H1 (cell line): ENCODE measurements at regions not wholly inside any gene's neighbourhood (a gene's known extent, or its start where the extent isn't known, plus 50 kb on each side); places are given as distances from the start of the nearest gene placed in this dataset.

Experiments used
- CTCF ChIA-PET: fragments of 300-600 bp; sonication (Branson Sonifier 250); formaldehyde crosslinking; loops from one replicate; lab custom pipeline; 2021; ENCODE audit not compliant: partially characterized antibody; lab: Charles Lee
- POLR2A ChIA-PET: fragments of 300-600 bp; sonication (Branson Sonifier 250); formaldehyde crosslinking; loops from one replicate; lab custom pipeline; 2021; ENCODE audit warnings: inconsistent platforms; ENCODE audit not compliant: partially characterized antibody; lab: Charles Lee
- DNase-seq, 2 experiments: peaks; one replicate each; pipeline versions ENCODE4 v3.0.0 to v3.0.0-alpha.2; 2010 to 2022; ENCODE audit warnings: low spot score in 2 of 2, low read depth in 1 of 2, mixed read lengths in 1 of 2
- FAIRE-seq: peaks from 2 replicates; lab custom pipeline; 2011; peaks lifted over from hg19 to GRCh38; lab: Jason Lieb, UNC
- H2AFZ ChIP-seq: 2 replicates; pipeline ENCODE4 v1.8.1; 2012; ENCODE audit warnings: low read length, inconsistent platforms
- H2AK5ac ChIP-seq: 2 replicates; pipeline ENCODE4 v1.6.1; 2013; ENCODE audit warnings: low read depth, low read length
- H2BK120ac ChIP-seq: replicated peaks from 2 replicates; pipeline ENCODE3; 2013; ENCODE audit warnings: low read depth, low read length, inconsistent platforms
- H2BK12ac ChIP-seq: 2 replicates; pipeline ENCODE4 v1.6.1; 2013; ENCODE audit warnings: low read depth, low read length
- H2BK15ac ChIP-seq: 2 replicates; pipeline ENCODE4 v1.6.1; 2013; ENCODE audit warnings: low read length
- H2BK20ac ChIP-seq: 2 replicates; pipeline ENCODE4 v1.6.1; 2013; ENCODE audit warnings: low read length
- H2BK5ac ChIP-seq: 2 replicates; pipeline ENCODE4 v1.6.1; 2013; ENCODE audit warnings: low read depth, low read length
- H3K14ac ChIP-seq: 2 replicates; pipeline ENCODE4 v1.6.1; 2013; ENCODE audit warnings: inconsistent platforms; ENCODE audit not compliant: insufficient read length
- H3K18ac ChIP-seq: 2 replicates; pipeline ENCODE4 v1.6.1; 2013; ENCODE audit warnings: low read length; ENCODE audit errors: extremely low read depth
- H3K23ac ChIP-seq: 2 replicates; pipeline ENCODE4 v1.6.1; 2013; ENCODE audit warnings: inconsistent platforms; ENCODE audit not compliant: insufficient read length
- H3K23me2 ChIP-seq: 2 replicates; pipeline ENCODE4 v1.6.1; 2013; ENCODE audit warnings: low read depth, low read length
- H3K27ac ChIP-seq: 2 replicates; pipeline ENCODE4 v1.6.1; 2011; ENCODE audit warnings: low read depth, low read length, inconsistent platforms
- H3K27me3 ChIP-seq, 4 experiments: replicated peaks in 1 of 4; 1 replicate in 1 of 4; 2 replicates in 3 of 4; pipeline versions ENCODE4 v1.6.1 to v1.8.1; 2011 to 2013; ENCODE audit warnings: low read length in 3 of 4, mild to moderate bottlenecking in 3 of 4, inconsistent platforms in 2 of 4, mixed read lengths in 2 of 4, moderate library complexity in 1 of 4; ENCODE audit not compliant: control insufficient read depth in 3 of 4, insufficient read depth in 3 of 4; ENCODE audit errors: extremely low read depth in 1 of 4
- H3K36me3 ChIP-seq, 4 experiments: 2 replicates each; pipeline versions ENCODE4 v1.6.1 to v1.8.1; 2011 to 2013; ENCODE audit warnings: mild to moderate bottlenecking in 4 of 4, low read length in 3 of 4, moderate library complexity in 2 of 4, control low read depth in 1 of 4, inconsistent platforms in 1 of 4; ENCODE audit not compliant: insufficient read depth in 4 of 4, control insufficient read depth in 2 of 4
- H3K4ac ChIP-seq: replicated peaks from 2 replicates; pipeline ENCODE3; 2013; ENCODE audit warnings: low read length, low read depth, mixed read lengths, inconsistent platforms; ENCODE audit not compliant: insufficient read length
- H3K4me1 ChIP-seq, 4 experiments: replicated peaks in 1 of 4; 1 replicate in 1 of 4; 2 replicates in 3 of 4; pipeline versions ENCODE4 v1.6.1 to v1.8.1; 2011 to 2013; ENCODE audit warnings: low read length in 3 of 4, inconsistent platforms in 2 of 4, mixed read lengths in 1 of 4; ENCODE audit not compliant: insufficient read depth in 4 of 4, control insufficient read depth in 3 of 4
- H3K4me2 ChIP-seq, 2 experiments: 2 replicates each; pipeline versions ENCODE4 v1.6.1 to v1.8.1; 2011 to 2013; ENCODE audit warnings: low read depth in 2 of 2, low read length in 2 of 2, control low read depth in 1 of 2, inconsistent platforms in 1 of 2, mild to moderate bottlenecking in 1 of 2; ENCODE audit not compliant: insufficient read depth in 1 of 2
- H3K4me3 ChIP-seq, 4 experiments: fragments of 200-600, 300-600 bp in 1 of 4; sonication (generic), shearing (Covaris generic), sonication (Bioruptor Twin) in 1 of 4; 2 replicates each; pipeline versions ENCODE4 v1.5.1 to v1.8.1; 2011 to 2016; ENCODE audit warnings: low read length in 4 of 4, low read depth in 3 of 4, control low read depth in 2 of 4, inconsistent platforms in 2 of 4, mild to moderate bottlenecking in 2 of 4, mixed read lengths in 1 of 4, moderate library complexity in 1 of 4; ENCODE audit not compliant: insufficient read depth in 2 of 4; ENCODE audit errors: extremely low read depth in 1 of 4
- H3K56ac ChIP-seq: replicated peaks from 2 replicates; pipeline ENCODE3; 2013; ENCODE audit warnings: low read depth, mild to moderate bottlenecking, mixed read lengths, low read length, inconsistent platforms; ENCODE audit not compliant: insufficient read length
- H3K79me1 ChIP-seq: 2 replicates; pipeline ENCODE4 v1.6.1; 2013; ENCODE audit warnings: low read depth, low read length, control low read depth
- H3K79me2 ChIP-seq, 2 experiments: 2 replicates each; pipeline versions ENCODE4 v1.6.1 to v1.8.1; 2012 to 2013; ENCODE audit warnings: low read length in 2 of 2, mild to moderate bottlenecking in 2 of 2, inconsistent platforms in 1 of 2; ENCODE audit not compliant: insufficient read depth in 2 of 2, control insufficient read depth in 1 of 2
- H3K9ac ChIP-seq, 4 experiments: replicated peaks in 1 of 4; 1 replicate in 1 of 4; 2 replicates in 3 of 4; pipeline versions ENCODE4 v1.6.1 to v1.8.1; 2011 to 2013; ENCODE audit warnings: low read depth in 3 of 4, low read length in 3 of 4, control low read depth in 2 of 4, mild to moderate bottlenecking in 2 of 4, moderate library complexity in 2 of 4, inconsistent platforms in 1 of 4; ENCODE audit errors: extremely low read depth in 1 of 4
- H3K9me3 ChIP-seq, 2 experiments: 2 replicates each; pipeline versions ENCODE4 v1.6.1 to v1.8.1; 2012 to 2013; ENCODE audit warnings: mild to moderate bottlenecking in 2 of 2, moderate library complexity in 2 of 2, control low read depth in 1 of 2, inconsistent platforms in 1 of 2, low read depth in 1 of 2, low read length in 1 of 2, mixed read lengths in 1 of 2; ENCODE audit not compliant: insufficient read depth in 2 of 2
- H4K20me1 ChIP-seq, 2 experiments: replicated peaks in 1 of 2; 2 replicates each; pipeline versions ENCODE3 to v1.8.1; 2011 to 2013; ENCODE audit warnings: inconsistent platforms in 2 of 2, low read length in 2 of 2, mild to moderate bottlenecking in 1 of 2; ENCODE audit not compliant: insufficient read depth in 2 of 2, control insufficient read depth in 1 of 2
- H4K5ac ChIP-seq: 2 replicates; pipeline ENCODE4 v1.6.1; 2013; ENCODE audit warnings: low read length, low read depth, mixed read lengths, inconsistent platforms; ENCODE audit not compliant: insufficient read length
- H4K8ac ChIP-seq: 2 replicates; pipeline ENCODE4 v1.8.0; 2013; ENCODE audit warnings: mild to moderate bottlenecking, moderate library complexity, low read length, inconsistent platforms; ENCODE audit not compliant: insufficient read depth; ENCODE audit errors: extremely low read depth
- H4K91ac ChIP-seq: replicated peaks from 2 replicates; pipeline ENCODE3; 2013; ENCODE audit warnings: low read length, mixed read lengths, inconsistent platforms; ENCODE audit not compliant: insufficient read length
- ASH2L ChIP-seq: fragments of 200-600, 300-600 bp; sonication (generic); IDR thresholded peaks from one replicate; pipeline ENCODE4 v1.7.1; 2017; ENCODE audit warnings: low read length
- CBX8 ChIP-seq: fragments of 300-800, 300-1000 bp; sonication (generic); IDR thresholded peaks from 2 replicates; pipeline ENCODE4 v1.7.1; 2016; ENCODE audit warnings: low read depth, low read length, borderline replicate concordance
- CEBPB ChIP-seq: IDR thresholded peaks from 2 replicates; pipeline ENCODE4 v1.6.1; 2012; ENCODE audit warnings: low read depth, low read length
- GTF2F1 ChIP-seq: IDR thresholded peaks from 2 replicates; pipeline ENCODE4 v1.6.1; 2012; ENCODE audit warnings: low read depth, low read length, improper control_type of control experiment, borderline replicate concordance
- HDAC2 ChIP-seq, 2 experiments: fragments of 300-600 bp in 1 of 2; sonication (generic) in 1 of 2; IDR thresholded peaks; 2 replicates each; pipeline ENCODE4 v1.6.1; 2011 to 2012; ENCODE audit warnings: low read depth in 2 of 2, low read length in 2 of 2, mild to moderate bottlenecking in 2 of 2, moderate library complexity in 2 of 2, borderline replicate concordance in 1 of 2, inconsistent platforms in 1 of 2
- KDM5A ChIP-seq: fragments of 200-600 bp; IDR thresholded peaks from 2 replicates; pipeline ENCODE4 v1.7.1; 2012; ENCODE audit warnings: mild to moderate bottlenecking, low read length, inconsistent platforms, mixed read lengths
- MAFK ChIP-seq: IDR thresholded peaks from 2 replicates; pipeline ENCODE4 v1.6.1; 2012; ENCODE audit warnings: low read depth, mild to moderate bottlenecking, improper control_type of control experiment, low read length
- MAX ChIP-seq: IDR thresholded peaks from 2 replicates; pipeline ENCODE4 v1.6.1; 2012; ENCODE audit warnings: inconsistent platforms
- NRF1 ChIP-seq: IDR thresholded peaks from 2 replicates; pipeline ENCODE4 v1.6.1; 2011; ENCODE audit warnings: mild to moderate bottlenecking, low read depth, low read length, improper control_type of control experiment
- RBBP5 ChIP-seq: IDR thresholded peaks from 2 replicates; pipeline ENCODE4 v1.7.1; 2012; ENCODE audit warnings: low read depth, mild to moderate bottlenecking, inconsistent platforms, low read length, moderate library complexity, borderline replicate concordance
- RFX5 ChIP-seq: IDR thresholded peaks from 2 replicates; pipeline ENCODE4 v1.6.1; 2011; ENCODE audit warnings: low read depth, low read length, improper control_type of control experiment, borderline replicate concordance
- SP1 ChIP-seq: IDR thresholded peaks from 2 replicates; pipeline ENCODE4 v1.6.1; 2011; ENCODE audit warnings: low read depth, low read length
- TBP ChIP-seq: IDR thresholded peaks from 2 replicates; pipeline ENCODE4 v1.6.1; 2011; ENCODE audit warnings: low read depth, low read length, improper control_type of control experiment
- TCF12 ChIP-seq: IDR thresholded peaks from 2 replicates; pipeline ENCODE4 v1.6.1; 2011; ENCODE audit warnings: low read depth, mild to moderate bottlenecking, low read length
- ZNF274 ChIP-seq: IDR thresholded peaks from 2 replicates; pipeline ENCODE4 v1.7.0; 2012; ENCODE audit warnings: low read length, borderline replicate concordance; ENCODE audit errors: extremely low read depth
- WGBS, 2 experiments: shearing (Covaris generic) in 1 of 2; methylation state at CpG; one replicate each; pipeline versions ENCODE4 v1.1.6 to v1.1.7; 2013 to 2015; ENCODE audit warnings: low lambda C conversion rate in 2 of 2, mixed read lengths in 2 of 2, inconsistent platforms in 1 of 2, low coverage in 1 of 2, missing lambda C conversion rate in 1 of 2; ENCODE audit not compliant: insufficient replicate concordance in 2 of 2, insufficient coverage in 1 of 2, insufficient read length in 1 of 2; ENCODE audit errors: extremely low coverage in 1 of 2, missing lambda C conversion rate in 1 of 2; 5-methylcytosine and 5-hydroxymethylcytosine counted together

DNA sequence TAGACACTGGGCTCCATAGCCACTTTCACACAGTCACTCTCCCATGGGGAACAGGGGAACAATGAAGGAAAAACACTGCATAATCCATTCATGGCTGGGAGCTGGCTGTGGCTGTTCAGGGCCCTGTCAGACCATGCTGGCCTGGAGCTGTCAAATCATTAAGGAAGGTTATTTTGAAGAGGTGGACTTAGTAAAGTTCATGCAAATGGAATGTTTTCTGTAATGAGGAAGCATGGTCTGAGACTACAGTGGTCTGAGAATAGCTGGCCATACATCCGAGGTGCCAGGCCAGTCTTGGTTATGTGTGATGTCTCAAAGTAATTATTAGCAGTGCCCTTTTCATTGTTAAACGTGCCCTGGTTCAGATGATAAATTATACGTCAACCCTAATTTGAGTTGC is 117.1 kb upstream of the MRPS22 start:
- H3K79me1 ChIP-seq: no peaks in the 10 kb centered on the region
- no peak overlapping the region for H3K18ac ChIP-seq
- no peaks in the 10 kb centered on the region for H3K36me3 ChIP-seq
- no peak overlapping the region for H3K14ac ChIP-seq
- H3K79me2 ChIP-seq: no peaks in the 10 kb centered on the region
- H3K4me2 ChIP-seq: no peak overlapping the region
- H3K4ac ChIP-seq: no peak overlapping the region
- H2BK20ac ChIP-seq: no peak overlapping the region
- WGBS, 2 experiments: 75% methylated on average over 3 of the region's 3 CpGs; no CpG with 5 or more reads in 1 of the 2 experiments
- H3K4me3 ChIP-seq: no peak overlapping the region
- H2AFZ ChIP-seq: no peak overlapping the region
- DNase-seq (no peak), FAIRE-seq (no peak)
- no peak overlapping the region for H3K27ac ChIP-seq
- no peak overlapping the region for H4K8ac ChIP-seq
- H2BK5ac ChIP-seq: no peak overlapping the region
- no peaks in the 10 kb centered on the region for H3K4me1 ChIP-seq
- no peak overlapping the region for H2BK15ac ChIP-seq
- no peak overlapping the region for H2BK120ac ChIP-seq
- H4K20me1 ChIP-seq: no peaks in the 10 kb centered on the region
- H3K56ac ChIP-seq: no peak overlapping the region
- no peak overlapping the region for H2AK5ac ChIP-seq
- H3K9ac ChIP-seq: no peak overlapping the region
- H4K91ac ChIP-seq: no peak overlapping the region
- H3K23me2 ChIP-seq: no peaks in the 10 kb centered on the region
- no peak overlapping the region for H4K5ac ChIP-seq
- peaks cover 3 to 11% of the 10 kb centered on the region in 2 experiments; a peak in 3 of 4 replicates for H3K9me3 ChIP-seq
- H3K23ac ChIP-seq: no peak overlapping the region
- POLR2A ChIA-PET: no interaction called here
- no peak overlapping the region for H2BK12ac ChIP-seq
- CTCF ChIA-PET: interaction anchor here (0.9 to 1.4 kb wide), 2 partner anchors 46 to 117 kb away, joined by 4 to 5 read pairs; no protein-coding TSS in a partner anchor
- H3K27me3 ChIP-seq: no peaks in the 10 kb centered on the region
- TF ChIP-seq CBX8: no peak
- no peak for TF ChIP-seq NRF1
- TF ChIP-seq MAX: no peak
- TF ChIP-seq MAFK: no peak
- TF ChIP-seq HDAC2 (IDR thresholded peaks at IDR 0.05; ENCODE audit: borderline replicate concordance in 1 of 2, low read depth in 2 of 2, low read length in 2 of 2): no peak
- no peak for TF ChIP-seq ZNF274
- no peak for TF ChIP-seq RBBP5
- no peak for TF ChIP-seq TCF12
- no peak for TF ChIP-seq CEBPB
- TF ChIP-seq TBP: no peak
- no peak for TF ChIP-seq RFX5
- TF ChIP-seq KDM5A: no peak
- TF ChIP-seq SP1: no peak
- no peak for TF ChIP-seq GTF2F1
- no peak for TF ChIP-seq ASH2L
